ENCODE measurements at regions not wholly inside any gene's neighbourhood (a gene's known extent, or its start where the extent isn't known, plus 50 kb on each side); places are given as distances from the start of the nearest gene placed in this dataset.
A peak's percentile ranks its signal among the peaks of the same experiment; 100 is the strongest.

DNA sequence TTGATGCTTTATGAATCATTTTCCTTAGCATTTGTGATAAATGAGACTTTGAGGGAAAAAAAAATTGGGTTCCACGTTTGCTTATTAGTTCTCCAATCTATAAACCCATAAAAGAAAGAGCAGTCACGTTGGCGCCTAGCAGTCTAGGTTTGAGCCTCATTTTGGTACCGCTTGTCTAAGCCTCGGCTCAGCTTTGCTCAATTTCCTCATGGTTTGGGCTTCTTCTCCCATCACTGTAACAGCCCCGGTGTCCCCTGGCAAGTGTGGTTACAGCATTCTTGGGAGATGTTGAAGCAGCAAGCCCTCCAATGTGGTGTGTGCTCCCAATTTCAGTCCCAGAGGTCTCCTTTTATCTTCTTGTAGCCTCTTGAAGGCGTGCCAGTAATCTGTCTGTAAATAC lies 578.4 kb downstream of the CDK5RAP2 start:
- DNase-seq (ENCODE audit: low spot score), result no peak

DNA sequence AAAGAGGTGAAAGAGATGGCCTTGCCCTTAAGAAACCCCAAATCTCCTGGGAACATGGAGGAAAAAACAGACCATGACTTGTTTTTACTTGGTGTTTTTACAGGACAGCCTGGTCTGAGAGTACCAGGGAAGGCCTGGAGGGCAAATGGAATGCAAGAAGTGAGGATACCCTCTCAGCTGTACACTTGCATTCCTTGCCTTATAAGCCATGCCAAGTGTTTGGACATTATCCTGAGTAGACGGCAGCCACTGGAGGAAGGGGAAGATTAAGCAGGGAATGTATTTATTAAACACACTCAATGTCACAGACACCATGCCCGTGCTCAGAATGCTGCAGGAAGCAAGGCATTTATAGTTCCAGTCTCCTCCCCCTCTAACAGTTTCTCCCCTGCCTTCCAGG lies 581.4 kb downstream of the CDK5RAP2 start:
- no peak for DNase-seq (ENCODE audit: low spot score)

- DNase-seq (ENCODE audit: low spot score), result no peak
Measured at GRCh38 chr9:119991797-119992196, 588.2 kb downstream of the CDK5RAP2 start.

GRCh38 chr9:119986713-119987112 lies 593.3 kb downstream of the CDK5RAP2 start:
- no peak for DNase-seq (ENCODE audit: low spot score)

- peak; percentile 30 for DNase-seq (ENCODE audit: low spot score)
Measured at GRCh38 chr9:119986205-119986604, 593.8 kb downstream of the CDK5RAP2 start.

DNA sequence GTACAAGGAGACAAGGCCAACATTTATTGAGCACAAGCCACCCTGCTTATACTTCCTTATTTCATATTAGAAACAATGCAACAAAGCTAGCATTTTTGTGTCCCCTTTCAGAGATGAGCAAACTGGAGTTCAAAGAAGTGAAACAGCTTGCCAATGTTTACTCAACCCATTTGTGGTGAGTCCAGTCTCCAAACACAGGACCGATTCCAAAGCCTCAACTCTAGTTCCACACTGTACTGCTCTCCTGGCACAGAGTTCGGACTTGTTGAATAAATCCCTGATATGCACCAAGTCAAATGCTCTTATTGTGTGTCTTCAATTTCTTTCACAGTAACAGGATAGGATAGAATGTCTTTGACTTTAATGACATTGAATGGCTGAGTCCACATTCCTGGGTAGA lies 604.8 kb upstream of the BRINP1 start:
- DNase-seq (ENCODE audit: low spot score), result no peak

DNA sequence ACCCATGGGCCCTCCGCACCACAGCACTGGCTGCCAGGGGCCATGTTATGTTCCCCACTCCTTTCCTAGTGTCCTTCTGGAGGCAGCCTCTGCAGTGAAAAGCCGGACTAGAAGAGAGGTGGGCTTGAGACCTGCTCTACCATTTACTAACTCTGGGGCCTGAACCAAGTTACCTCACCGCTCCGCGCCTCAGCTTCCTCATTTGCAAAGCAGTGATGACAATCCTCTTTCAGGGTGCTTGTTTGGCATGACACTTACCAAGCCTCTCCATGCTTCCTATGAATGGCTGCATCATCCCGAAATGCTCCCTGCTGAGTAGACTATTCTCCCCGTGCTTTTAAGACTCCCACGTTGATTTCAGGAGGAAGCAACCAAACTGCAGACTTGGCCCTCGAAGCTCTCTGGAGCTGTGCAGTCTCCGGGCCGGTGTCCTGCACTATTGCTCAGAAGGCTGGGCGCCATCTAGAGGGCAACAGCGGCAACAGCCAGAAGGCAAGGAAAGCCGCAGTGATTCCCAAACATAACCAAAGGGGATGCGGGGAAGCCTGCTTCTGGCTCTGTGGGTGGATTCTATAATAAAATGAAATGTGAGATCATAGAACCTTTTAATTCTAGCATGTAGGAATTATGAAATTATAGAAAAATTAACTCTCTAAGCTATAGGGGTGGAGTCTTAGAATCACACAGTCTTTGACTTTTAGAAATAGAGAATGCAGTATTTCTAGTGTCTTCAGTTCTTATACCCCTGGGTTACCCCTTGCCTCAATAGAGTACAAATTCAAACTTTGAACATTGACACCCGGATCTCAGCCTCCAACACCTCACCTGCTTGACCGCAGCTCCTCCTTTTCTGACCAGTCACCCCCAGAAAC lies 599.8 kb upstream of the BRINP1 start:
- DNase-seq (ENCODE audit: low spot score), result peak; percentile 87

DNA sequence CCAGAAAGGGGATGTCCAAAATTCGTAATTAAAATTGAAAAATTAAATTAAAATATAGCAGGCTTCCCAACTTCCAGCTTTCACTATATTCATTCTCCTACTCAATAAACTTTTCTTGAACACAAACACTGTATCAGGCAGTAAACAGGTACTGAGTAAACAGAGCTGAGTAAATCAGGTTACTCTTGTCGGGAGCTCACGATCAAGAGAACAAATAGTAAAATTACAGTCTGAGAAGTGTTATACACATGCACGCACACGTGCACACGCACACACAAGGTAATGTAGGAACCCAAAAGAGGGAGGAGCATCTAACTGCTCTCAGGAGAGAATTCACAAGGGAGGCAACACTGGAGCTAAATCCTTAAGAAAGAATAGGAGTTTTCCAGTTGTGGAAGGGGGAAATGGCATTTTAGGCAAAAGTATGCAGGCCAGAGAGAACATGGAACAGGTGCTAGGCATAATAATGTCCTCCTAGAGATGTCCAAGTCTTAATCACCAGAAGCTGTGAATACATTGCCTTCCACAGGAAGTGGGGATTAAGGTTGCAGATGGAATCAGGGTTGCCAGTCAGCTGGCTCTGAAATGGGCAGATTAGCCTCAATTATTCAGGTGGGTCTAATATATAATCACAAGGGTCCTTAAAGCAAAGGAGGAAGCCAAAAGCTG lies 598.8 kb upstream of the BRINP1 start:
- no peak for DNase-seq (ENCODE audit: low spot score)

- DNase-seq (ENCODE audit: low spot score), result no peak
Measured at GRCh38 chr9:119963798-119964372, 594.6 kb upstream of the BRINP1 start.

- DNase-seq (ENCODE audit: low spot score), result no peak
Measured at GRCh38 chr9:119963258-119963797, 594.1 kb upstream of the BRINP1 start.

DNA sequence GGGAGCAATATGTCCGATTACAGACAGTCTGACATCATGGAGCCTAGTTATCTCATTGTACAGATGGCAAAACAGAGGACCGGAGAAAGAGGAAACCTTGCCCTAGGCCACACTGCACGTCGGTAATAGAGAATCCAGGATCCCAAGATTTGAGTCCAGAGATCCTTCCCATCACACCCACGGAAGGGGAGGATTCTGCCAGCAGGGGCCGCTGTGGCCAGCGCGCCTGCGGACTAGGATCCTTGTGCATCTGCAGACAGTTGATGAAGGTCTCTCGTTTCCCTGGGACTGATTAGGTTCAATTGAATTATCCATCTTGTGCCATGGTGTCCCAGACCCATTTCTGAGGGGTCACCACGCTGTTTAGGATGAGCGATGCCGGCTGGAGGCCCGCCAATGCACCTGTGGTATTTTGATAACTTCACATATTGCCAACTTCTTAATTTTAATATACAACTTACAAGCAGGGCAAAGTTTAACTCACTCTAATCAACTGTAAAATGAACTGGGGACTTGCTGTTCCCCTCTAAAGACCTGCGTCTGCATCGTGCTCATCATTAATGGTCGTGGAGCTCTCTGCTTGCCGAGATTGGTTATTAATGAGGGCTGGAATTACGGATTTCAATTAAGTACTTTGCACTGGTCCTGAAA lies 592.7 kb upstream of the BRINP1 start:
- DNase-seq (ENCODE audit: low spot score), result peak; percentile 80

- no peak for DNase-seq (ENCODE audit: low spot score)
Measured at GRCh38 chr9:119959846-119960545, 590.8 kb upstream of the BRINP1 start.

DNA sequence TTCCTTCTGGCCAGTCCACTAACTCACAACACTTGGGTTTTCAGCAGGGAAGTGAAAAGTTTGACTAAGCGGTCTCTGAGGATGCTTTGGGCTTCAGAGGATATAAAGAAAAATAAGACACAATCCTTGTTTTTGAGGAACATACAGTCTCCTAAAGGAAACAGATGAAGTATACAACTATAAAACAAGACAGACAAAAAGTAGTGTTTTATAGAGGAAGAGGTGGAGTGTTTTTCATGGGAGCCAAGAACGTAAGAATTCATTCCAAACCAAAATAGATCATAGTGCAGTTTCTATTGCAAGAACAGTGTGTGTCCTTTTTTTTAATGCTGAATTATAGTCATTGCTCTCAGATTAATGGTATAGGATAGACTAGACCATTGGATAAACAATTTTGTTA lies 586.9 kb upstream of the BRINP1 start:
- DNase-seq (ENCODE audit: low spot score), result no peak

DNA sequence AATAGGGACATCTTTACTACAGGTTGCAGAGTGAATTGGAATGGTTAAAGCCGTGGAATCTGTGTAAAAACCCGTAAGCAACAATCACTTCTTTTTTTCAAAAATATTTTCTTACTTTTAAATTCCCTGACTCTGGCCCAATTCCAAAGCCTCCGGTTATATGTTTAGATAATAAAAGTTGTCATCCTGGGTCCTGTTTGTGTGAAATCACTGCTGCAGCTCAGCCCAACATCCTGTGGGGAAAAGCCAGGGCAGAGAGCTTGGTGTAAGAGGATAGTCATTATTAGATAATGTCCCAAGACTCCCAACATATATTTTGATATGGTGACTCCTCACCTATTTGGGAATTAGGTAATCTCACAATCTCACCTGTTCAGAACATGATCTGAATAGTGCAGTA lies 586.0 kb upstream of the BRINP1 start:
- no peak for DNase-seq (ENCODE audit: low spot score)

GRCh38 chr9:119951591-119951990 lies 582.4 kb upstream of the BRINP1 start:
- DNase-seq (ENCODE audit: low spot score), result no peak

DNA sequence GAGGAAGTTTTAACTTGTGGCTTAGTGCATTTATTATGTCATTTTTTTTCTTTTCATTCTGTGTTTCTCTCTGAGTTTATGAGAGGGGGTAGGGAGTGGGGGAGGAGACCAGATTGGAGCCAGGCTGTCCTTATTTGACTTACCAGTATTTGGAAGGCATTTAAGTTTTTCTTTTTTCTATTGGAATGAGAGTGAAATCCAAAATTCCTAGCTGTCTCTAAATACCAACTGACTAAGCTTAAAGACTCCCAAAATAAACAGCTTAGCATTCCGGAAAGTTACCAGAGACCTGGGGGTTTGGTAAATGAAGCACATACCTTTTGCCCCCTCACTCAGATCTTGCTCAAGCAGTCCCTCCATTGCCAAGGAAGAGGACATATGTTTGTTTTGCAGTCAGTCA lies 581.9 kb upstream of the BRINP1 start:
- DNase-seq (ENCODE audit: low spot score), result no peak

DNA sequence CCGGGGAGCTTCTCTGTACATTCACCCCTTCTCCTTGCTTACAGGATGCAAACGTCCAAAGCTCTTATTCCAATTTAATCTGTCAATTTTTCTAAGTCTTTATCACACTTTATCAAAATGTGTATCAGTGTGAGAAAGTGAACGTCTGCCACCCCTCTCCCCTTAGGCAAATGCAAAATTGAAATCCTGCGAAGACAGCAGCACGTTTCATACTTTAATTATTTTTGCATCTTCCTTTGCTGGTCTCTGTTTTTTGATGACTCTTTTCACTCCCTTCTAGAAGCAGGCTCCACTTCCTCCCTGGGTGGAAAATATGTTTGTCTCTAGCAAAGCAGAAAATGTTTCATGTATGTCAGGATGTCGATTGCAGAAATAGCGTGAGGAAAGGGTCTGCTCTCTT lies 576.5 kb upstream of the BRINP1 start:
- no peak for DNase-seq (ENCODE audit: low spot score)

GRCh38 chr9:119941091-119941490 lies 571.9 kb upstream of the BRINP1 start:
- no peak for DNase-seq (ENCODE audit: low spot score)

- no peak for DNase-seq (ENCODE audit: low spot score)
Measured at GRCh38 chr9:119938871-119939270, 569.6 kb upstream of the BRINP1 start.

DNA sequence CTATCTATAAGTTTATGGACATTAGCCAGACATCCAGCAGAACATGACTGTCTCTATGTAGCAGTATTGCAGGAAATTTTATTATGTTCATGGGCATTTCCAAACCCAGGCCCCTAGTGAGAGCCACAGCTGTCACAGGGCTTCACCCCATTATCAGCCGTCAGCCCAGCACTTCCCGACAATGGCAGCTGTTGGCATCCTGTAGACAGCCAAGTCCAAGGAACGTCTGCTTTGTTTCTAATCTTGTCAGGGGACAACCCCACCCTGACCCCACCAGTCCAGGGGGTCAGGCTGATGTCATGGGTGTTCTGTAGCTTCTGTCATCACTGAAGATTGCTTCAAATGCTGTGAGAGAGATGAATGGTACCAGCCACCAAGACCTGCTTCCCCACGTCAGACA lies 565.3 kb upstream of the BRINP1 start:
- DNase-seq (ENCODE audit: low spot score), result no peak

DNA sequence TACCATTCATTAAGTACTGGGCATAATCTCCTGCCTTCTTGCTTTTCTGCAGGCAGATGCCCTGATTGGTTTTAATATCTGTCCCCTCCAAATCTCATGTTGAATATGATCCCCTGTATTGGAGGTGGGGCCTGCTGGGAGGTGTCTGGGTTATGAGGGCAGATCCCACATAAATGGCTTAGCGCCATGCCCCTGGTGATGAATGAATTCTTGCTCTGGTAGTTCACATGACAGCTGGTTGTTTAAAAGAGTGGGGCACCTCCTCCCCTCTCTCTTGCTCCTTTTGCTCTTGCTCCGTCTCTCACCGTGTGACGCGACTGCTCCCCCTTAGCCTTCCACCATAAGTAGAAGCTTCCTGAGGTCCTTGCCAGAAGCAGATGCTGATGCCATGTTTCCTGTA lies 564.0 kb upstream of the BRINP1 start:
- no peak for DNase-seq (ENCODE audit: low spot score)

- DNase-seq (ENCODE audit: low spot score), result no peak
Measured at GRCh38 chr9:119924736-119925135, 555.5 kb upstream of the BRINP1 start.
